GM12892 (cell line): ENCODE measurements at regions not wholly inside any gene's neighbourhood (a gene's known extent, or its start where the extent isn't known, plus 50 kb on each side); places are given as distances from the start of the nearest gene placed in this dataset.

ENCODE experiments used
- POLR2A ChIP-seq: IDR thresholded peaks from 2 replicates; pipeline ENCODE4 v1.6.1; 2011; ENCODE audit warnings: low read depth, low read length, control low read depth
- POLR2AphosphoS5 ChIP-seq: IDR thresholded peaks from 2 replicates; pipeline ENCODE4 v1.6.1; 2011; ENCODE audit warnings: low read depth, low read length, control low read depth
- TAF1 ChIP-seq: IDR thresholded peaks from 2 replicates; pipeline ENCODE4 v1.6.1; 2011; ENCODE audit warnings: low read depth, mild to moderate bottlenecking, control low read depth, low read length, borderline replicate concordance

GRCh38 chr16:51041546-51041945 is 109.5 kb downstream of the SALL1 start:
- TF ChIP-seq POLR2A: no peak
- TF ChIP-seq POLR2AphosphoS5: no peak
- no peak for TF ChIP-seq TAF1
